OCI-LY3 (cell line): ENCODE measurements at regions not wholly inside any gene's neighbourhood (a gene's known extent, or its start where the extent isn't known, plus 50 kb on each side); places are given as distances from the start of the nearest gene placed in this dataset.

ENCODE experiments used
- EZH2phosphoT487 ChIP-seq: fragments of 200-600 bp; shearing (Covaris generic); IDR thresholded peaks from 2 replicates; pipeline ENCODE4 v1.6.1; 2018; ENCODE audit warnings: antibody characterized with exemption, mixed run types, low read depth
- TF ChIP-seq, protein P1 (sequence below): fragments of 200-600, 300-600 bp; sonication (generic); IDR thresholded peaks from 2 replicates; pipeline ENCODE4 v1.5.1; 2014; ENCODE audit warnings: antibody characterized with exemption, low read length, low read depth

DNA sequence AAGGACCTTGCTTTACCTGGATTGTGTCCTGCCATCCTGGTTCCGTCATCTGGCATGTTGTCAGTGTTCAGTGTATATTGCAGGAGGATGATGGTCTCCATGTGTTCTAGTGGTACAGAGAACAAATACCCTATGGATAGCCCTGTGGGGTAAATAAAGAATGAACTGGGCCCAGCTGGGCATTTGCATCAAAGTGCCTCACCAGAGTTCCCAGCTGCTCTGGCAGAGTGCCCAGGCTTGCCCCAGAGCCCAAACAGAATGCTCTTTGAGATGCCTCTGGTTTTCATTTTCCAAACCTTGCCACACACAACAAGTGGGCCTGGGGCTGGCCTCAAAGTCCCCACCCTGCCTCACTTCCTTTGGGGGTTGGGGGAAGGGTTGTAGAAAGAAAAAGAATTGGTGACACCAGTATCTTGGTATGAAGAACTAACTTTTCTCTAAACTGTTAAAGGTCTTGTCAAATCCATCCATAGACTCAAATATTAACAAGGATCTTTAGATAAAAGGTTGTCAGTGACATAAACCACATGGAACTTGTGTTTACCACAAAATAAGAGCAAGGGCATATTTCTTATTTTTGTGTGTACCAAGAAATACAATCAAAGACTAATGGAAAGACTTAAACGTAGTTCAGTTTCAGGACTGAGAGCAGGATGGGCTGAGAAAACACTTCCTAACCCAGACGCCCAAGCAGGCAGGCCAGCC, 82.2 kb downstream of the LMO4 start:
- TF ChIP-seq, protein P1, sequence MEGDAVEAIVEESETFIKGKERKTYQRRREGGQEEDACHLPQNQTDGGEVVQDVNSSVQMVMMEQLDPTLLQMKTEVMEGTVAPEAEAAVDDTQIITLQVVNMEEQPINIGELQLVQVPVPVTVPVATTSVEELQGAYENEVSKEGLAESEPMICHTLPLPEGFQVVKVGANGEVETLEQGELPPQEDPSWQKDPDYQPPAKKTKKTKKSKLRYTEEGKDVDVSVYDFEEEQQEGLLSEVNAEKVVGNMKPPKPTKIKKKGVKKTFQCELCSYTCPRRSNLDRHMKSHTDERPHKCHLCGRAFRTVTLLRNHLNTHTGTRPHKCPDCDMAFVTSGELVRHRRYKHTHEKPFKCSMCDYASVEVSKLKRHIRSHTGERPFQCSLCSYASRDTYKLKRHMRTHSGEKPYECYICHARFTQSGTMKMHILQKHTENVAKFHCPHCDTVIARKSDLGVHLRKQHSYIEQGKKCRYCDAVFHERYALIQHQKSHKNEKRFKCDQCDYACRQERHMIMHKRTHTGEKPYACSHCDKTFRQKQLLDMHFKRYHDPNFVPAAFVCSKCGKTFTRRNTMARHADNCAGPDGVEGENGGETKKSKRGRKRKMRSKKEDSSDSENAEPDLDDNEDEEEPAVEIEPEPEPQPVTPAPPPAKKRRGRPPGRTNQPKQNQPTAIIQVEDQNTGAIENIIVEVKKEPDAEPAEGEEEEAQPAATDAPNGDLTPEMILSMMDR = no peak
- no peak for TF ChIP-seq EZH2phosphoT487
